H1 (cell line): ENCODE measurements at regions not wholly inside any gene's neighbourhood (a gene's known extent, or its start where the extent isn't known, plus 50 kb on each side); places are given as distances from the start of the nearest gene placed in this dataset.

ENCODE experiments used
- CTCF ChIA-PET: fragments of 300-600 bp; sonication (Branson Sonifier 250); formaldehyde crosslinking; loops from one replicate; lab custom pipeline; 2021; ENCODE audit not compliant: partially characterized antibody; lab: Charles Lee
- POLR2A ChIA-PET: fragments of 300-600 bp; sonication (Branson Sonifier 250); formaldehyde crosslinking; loops from one replicate; lab custom pipeline; 2021; ENCODE audit warnings: inconsistent platforms; ENCODE audit not compliant: partially characterized antibody; lab: Charles Lee
- DNase-seq, 2 experiments: peaks; one replicate each; pipeline versions ENCODE4 v3.0.0 to v3.0.0-alpha.2; 2010 to 2022; ENCODE audit warnings: low spot score in 2 of 2, low read depth in 1 of 2, mixed read lengths in 1 of 2
- FAIRE-seq: peaks from 2 replicates; lab custom pipeline; 2011; peaks lifted over from hg19 to GRCh38; lab: Jason Lieb, UNC
- H2AFZ ChIP-seq: 2 replicates; pipeline ENCODE4 v1.8.1; 2012; ENCODE audit warnings: low read length, inconsistent platforms
- H2AK5ac ChIP-seq: 2 replicates; pipeline ENCODE4 v1.6.1; 2013; ENCODE audit warnings: low read depth, low read length
- H2BK120ac ChIP-seq: replicated peaks from 2 replicates; pipeline ENCODE3; 2013; ENCODE audit warnings: low read depth, low read length, inconsistent platforms
- H2BK12ac ChIP-seq: 2 replicates; pipeline ENCODE4 v1.6.1; 2013; ENCODE audit warnings: low read depth, low read length
- H2BK15ac ChIP-seq: 2 replicates; pipeline ENCODE4 v1.6.1; 2013; ENCODE audit warnings: low read length
- H2BK20ac ChIP-seq: 2 replicates; pipeline ENCODE4 v1.6.1; 2013; ENCODE audit warnings: low read length
- H2BK5ac ChIP-seq: 2 replicates; pipeline ENCODE4 v1.6.1; 2013; ENCODE audit warnings: low read depth, low read length
- H3K14ac ChIP-seq: 2 replicates; pipeline ENCODE4 v1.6.1; 2013; ENCODE audit warnings: inconsistent platforms; ENCODE audit not compliant: insufficient read length
- H3K18ac ChIP-seq: 2 replicates; pipeline ENCODE4 v1.6.1; 2013; ENCODE audit warnings: low read length; ENCODE audit errors: extremely low read depth
- H3K23ac ChIP-seq: 2 replicates; pipeline ENCODE4 v1.6.1; 2013; ENCODE audit warnings: inconsistent platforms; ENCODE audit not compliant: insufficient read length
- H3K23me2 ChIP-seq: 2 replicates; pipeline ENCODE4 v1.6.1; 2013; ENCODE audit warnings: low read depth, low read length
- H3K27ac ChIP-seq: 2 replicates; pipeline ENCODE4 v1.6.1; 2011; ENCODE audit warnings: low read depth, low read length, inconsistent platforms
- H3K27me3 ChIP-seq, 4 experiments: replicated peaks in 1 of 4; 1 replicate in 1 of 4; 2 replicates in 3 of 4; pipeline versions ENCODE4 v1.6.1 to v1.8.1; 2011 to 2013; ENCODE audit warnings: low read length in 3 of 4, mild to moderate bottlenecking in 3 of 4, inconsistent platforms in 2 of 4, mixed read lengths in 2 of 4, moderate library complexity in 1 of 4; ENCODE audit not compliant: control insufficient read depth in 3 of 4, insufficient read depth in 3 of 4; ENCODE audit errors: extremely low read depth in 1 of 4
- H3K36me3 ChIP-seq, 4 experiments: 2 replicates each; pipeline versions ENCODE4 v1.6.1 to v1.8.1; 2011 to 2013; ENCODE audit warnings: mild to moderate bottlenecking in 4 of 4, low read length in 3 of 4, moderate library complexity in 2 of 4, control low read depth in 1 of 4, inconsistent platforms in 1 of 4; ENCODE audit not compliant: insufficient read depth in 4 of 4, control insufficient read depth in 2 of 4
- H3K4ac ChIP-seq: replicated peaks from 2 replicates; pipeline ENCODE3; 2013; ENCODE audit warnings: low read length, low read depth, mixed read lengths, inconsistent platforms; ENCODE audit not compliant: insufficient read length
- H3K4me1 ChIP-seq, 4 experiments: replicated peaks in 1 of 4; 1 replicate in 1 of 4; 2 replicates in 3 of 4; pipeline versions ENCODE4 v1.6.1 to v1.8.1; 2011 to 2013; ENCODE audit warnings: low read length in 3 of 4, inconsistent platforms in 2 of 4, mixed read lengths in 1 of 4; ENCODE audit not compliant: insufficient read depth in 4 of 4, control insufficient read depth in 3 of 4
- H3K4me2 ChIP-seq, 2 experiments: 2 replicates each; pipeline versions ENCODE4 v1.6.1 to v1.8.1; 2011 to 2013; ENCODE audit warnings: low read depth in 2 of 2, low read length in 2 of 2, control low read depth in 1 of 2, inconsistent platforms in 1 of 2, mild to moderate bottlenecking in 1 of 2; ENCODE audit not compliant: insufficient read depth in 1 of 2
- H3K4me3 ChIP-seq, 4 experiments: fragments of 200-600, 300-600 bp in 1 of 4; sonication (generic), shearing (Covaris generic), sonication (Bioruptor Twin) in 1 of 4; 2 replicates each; pipeline versions ENCODE4 v1.5.1 to v1.8.1; 2011 to 2016; ENCODE audit warnings: low read length in 4 of 4, low read depth in 3 of 4, control low read depth in 2 of 4, inconsistent platforms in 2 of 4, mild to moderate bottlenecking in 2 of 4, mixed read lengths in 1 of 4, moderate library complexity in 1 of 4; ENCODE audit not compliant: insufficient read depth in 2 of 4; ENCODE audit errors: extremely low read depth in 1 of 4
- H3K56ac ChIP-seq: replicated peaks from 2 replicates; pipeline ENCODE3; 2013; ENCODE audit warnings: low read depth, mild to moderate bottlenecking, mixed read lengths, low read length, inconsistent platforms; ENCODE audit not compliant: insufficient read length
- H3K79me1 ChIP-seq: 2 replicates; pipeline ENCODE4 v1.6.1; 2013; ENCODE audit warnings: low read depth, low read length, control low read depth
- H3K79me2 ChIP-seq, 2 experiments: 2 replicates each; pipeline versions ENCODE4 v1.6.1 to v1.8.1; 2012 to 2013; ENCODE audit warnings: low read length in 2 of 2, mild to moderate bottlenecking in 2 of 2, inconsistent platforms in 1 of 2; ENCODE audit not compliant: insufficient read depth in 2 of 2, control insufficient read depth in 1 of 2
- H3K9ac ChIP-seq, 4 experiments: replicated peaks in 1 of 4; 1 replicate in 1 of 4; 2 replicates in 3 of 4; pipeline versions ENCODE4 v1.6.1 to v1.8.1; 2011 to 2013; ENCODE audit warnings: low read depth in 3 of 4, low read length in 3 of 4, control low read depth in 2 of 4, mild to moderate bottlenecking in 2 of 4, moderate library complexity in 2 of 4, inconsistent platforms in 1 of 4; ENCODE audit errors: extremely low read depth in 1 of 4
- H3K9me3 ChIP-seq, 2 experiments: 2 replicates each; pipeline versions ENCODE4 v1.6.1 to v1.8.1; 2012 to 2013; ENCODE audit warnings: mild to moderate bottlenecking in 2 of 2, moderate library complexity in 2 of 2, control low read depth in 1 of 2, inconsistent platforms in 1 of 2, low read depth in 1 of 2, low read length in 1 of 2, mixed read lengths in 1 of 2; ENCODE audit not compliant: insufficient read depth in 2 of 2
- H4K20me1 ChIP-seq, 2 experiments: replicated peaks in 1 of 2; 2 replicates each; pipeline versions ENCODE3 to v1.8.1; 2011 to 2013; ENCODE audit warnings: inconsistent platforms in 2 of 2, low read length in 2 of 2, mild to moderate bottlenecking in 1 of 2; ENCODE audit not compliant: insufficient read depth in 2 of 2, control insufficient read depth in 1 of 2
- H4K5ac ChIP-seq: 2 replicates; pipeline ENCODE4 v1.6.1; 2013; ENCODE audit warnings: low read length, low read depth, mixed read lengths, inconsistent platforms; ENCODE audit not compliant: insufficient read length
- H4K8ac ChIP-seq: 2 replicates; pipeline ENCODE4 v1.8.0; 2013; ENCODE audit warnings: mild to moderate bottlenecking, moderate library complexity, low read length, inconsistent platforms; ENCODE audit not compliant: insufficient read depth; ENCODE audit errors: extremely low read depth
- H4K91ac ChIP-seq: replicated peaks from 2 replicates; pipeline ENCODE3; 2013; ENCODE audit warnings: low read length, mixed read lengths, inconsistent platforms; ENCODE audit not compliant: insufficient read length
- EP300 ChIP-seq, 2 experiments: IDR thresholded peaks; 1 replicate in 1 of 2; 2 replicates in 1 of 2; pipeline ENCODE4 v1.6.1; 2011 to 2012; ENCODE audit warnings: low read depth in 2 of 2, low read length in 2 of 2, mild to moderate bottlenecking in 2 of 2, borderline replicate concordance in 1 of 2, inconsistent platforms in 1 of 2, moderate library complexity in 1 of 2
- POU5F1 ChIP-seq: IDR thresholded peaks from 2 replicates; pipeline ENCODE4 v1.6.1; 2011; ENCODE audit warnings: low read depth, mild to moderate bottlenecking, low read length, moderate library complexity
- RBBP5 ChIP-seq: IDR thresholded peaks from 2 replicates; pipeline ENCODE4 v1.7.1; 2012; ENCODE audit warnings: low read depth, mild to moderate bottlenecking, inconsistent platforms, low read length, moderate library complexity, borderline replicate concordance
- RNF2 ChIP-seq: fragments of 200-900, 300-1000 bp; sonication (generic); IDR thresholded peaks from 2 replicates; pipeline ENCODE4 v1.7.1; 2016; ENCODE audit warnings: borderline replicate concordance, low read depth, mild to moderate bottlenecking, antibody characterized with exemption, low read length; ENCODE audit not compliant: poor library complexity, severe bottlenecking; ENCODE audit errors: missing control alignments
- WGBS, 2 experiments: shearing (Covaris generic) in 1 of 2; methylation state at CpG; one replicate each; pipeline versions ENCODE4 v1.1.6 to v1.1.7; 2013 to 2015; ENCODE audit warnings: low lambda C conversion rate in 2 of 2, mixed read lengths in 2 of 2, inconsistent platforms in 1 of 2, low coverage in 1 of 2, missing lambda C conversion rate in 1 of 2; ENCODE audit not compliant: insufficient replicate concordance in 2 of 2, insufficient coverage in 1 of 2, insufficient read length in 1 of 2; ENCODE audit errors: extremely low coverage in 1 of 2, missing lambda C conversion rate in 1 of 2; 5-methylcytosine and 5-hydroxymethylcytosine counted together

GRCh38 chr1:208980605-208981004 is 602.9 kb upstream of the CAMK1G start:
- no peak overlapping the region for H4K8ac ChIP-seq
- 89% methylated on average over 1 of the region's 1 CpG; no CpG with 5 or more reads in 1 of the 2 experiments for WGBS, 2 experiments
- no peak overlapping the region for H3K4ac ChIP-seq
- no peak overlapping the region for H3K18ac ChIP-seq
- no peak overlapping the region for H2BK15ac ChIP-seq
- no peaks in the 10 kb centered on the region for H3K4me1 ChIP-seq
- no peaks in the 10 kb centered on the region for H3K79me1 ChIP-seq
- ChIA-PET CTCF (interaction anchor here (0.7 to 2.2 kb wide), 2 partner anchors 222 to 548 kb away, joined by 4 read pairs; no protein-coding TSS in a partner anchor), POLR2A (no interaction called here)
- no peak overlapping the region for H2BK20ac ChIP-seq
- H3K9me3 ChIP-seq = no peaks in the 10 kb centered on the region
- no peaks in the 10 kb centered on the region for H3K23me2 ChIP-seq
- H3K79me2 ChIP-seq = no peaks in the 10 kb centered on the region
- no peak for FAIRE-seq
- H3K14ac ChIP-seq = no peak overlapping the region
- H3K27ac ChIP-seq = no peak overlapping the region
- no peak overlapping the region for H3K9ac ChIP-seq
- no peak overlapping the region for H2BK12ac ChIP-seq
- H2AFZ ChIP-seq = no peak overlapping the region
- H3K4me3 ChIP-seq = no peak overlapping the region
- no peak for TF ChIP-seq RBBP5
- TF ChIP-seq POU5F1 = no peak
- TF ChIP-seq EP300 (IDR thresholded peaks at IDR 0.05; ENCODE audit: borderline replicate concordance in 1 of 2, low read depth in 2 of 2, low read length in 2 of 2) = no peak
- TF ChIP-seq RNF2 = no peak
- TF ChIP-seq, all 59 proteins: peak for 0
- Histone ChIP-seq H3K56ac (no peak overlapping the region), H2AK5ac (no peak overlapping the region), H4K5ac (no peak overlapping the region), H4K91ac (no peak overlapping the region), H3K27me3 (no peaks in the 10 kb centered on the region), H3K36me3 (no peaks in the 10 kb centered on the region), H3K4me2 (no peak overlapping the region), H2BK120ac (no peak overlapping the region), H2BK5ac (no peak overlapping the region), H3K23ac (no peak overlapping the region), H4K20me1 (no peaks in the 10 kb centered on the region)
- DNase-seq = no peak
